ENCODE measurements at regions not wholly inside any gene's neighbourhood (a gene's known extent, or its start where the extent isn't known, plus 50 kb on each side); places are given as distances from the start of the nearest gene placed in this dataset.
"Not testable (repeated sequence)": the region's sequence is repeated elsewhere in the genome, so short reads cannot be mapped to it uniquely, and the experiment has no call there.

GRCh38 chr2:155481141-155481540, 782.6 kb downstream of the KCNJ3 start:
- H3K4me3 ChIP-seq (ENCODE audit: low read length): no peak overlapping the region
- H3K27ac ChIP-seq (ENCODE audit: low read length): no peak overlapping the region
- H3K79me2 ChIP-seq (ENCODE audit: low read length): no peaks in the 10 kb centered on the region
- no peak overlapping the region for H2AFZ ChIP-seq (ENCODE audit: low read depth, low read length)
- TF ChIP-seq CTCF (IDR thresholded peaks at IDR 0.05; ENCODE audit: low read depth, low read length) (no peak), EZH2phosphoT487 (IDR thresholded peaks at IDR 0.05; ENCODE audit: low read depth) (no peak)
- H4K20me1 ChIP-seq (ENCODE audit: insufficient read depth, low read length): no peaks in the 10 kb centered on the region
- no peaks in the 10 kb centered on the region for H3K27me3 ChIP-seq (ENCODE audit: low read depth, low read length)
- no peaks in the 10 kb centered on the region for H3K36me3 ChIP-seq (replicated peaks; ENCODE audit: low read depth, low read length)
- no peaks in the 10 kb centered on the region for H3K9me3 ChIP-seq (ENCODE audit: insufficient read depth, low read length)
- H3K4me1 ChIP-seq (ENCODE audit: low read length): no peaks in the 10 kb centered on the region
- H3K9ac ChIP-seq (ENCODE audit: low read length): no peak overlapping the region
- no peak overlapping the region for H3K4me2 ChIP-seq (ENCODE audit: low read length)

DNA sequence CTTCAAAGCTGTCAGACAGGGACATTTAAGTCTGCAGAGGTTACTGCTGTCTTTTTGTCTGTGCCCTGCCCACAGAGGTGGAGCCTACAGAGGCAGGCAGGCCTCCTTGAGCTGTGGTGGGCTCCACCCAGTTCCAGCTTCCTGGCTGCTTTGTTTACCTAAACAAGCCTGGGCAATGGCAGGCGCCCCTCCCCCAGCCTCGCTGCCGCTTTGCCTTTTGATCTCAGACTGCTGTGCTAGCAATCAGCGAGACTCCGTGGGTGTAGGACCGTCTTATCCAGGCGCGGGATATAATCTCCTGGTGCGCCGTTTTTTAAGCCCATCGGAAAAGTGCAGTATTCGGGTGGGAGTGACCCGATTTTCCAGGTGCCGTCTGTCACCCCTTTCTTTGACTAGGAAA, 773.5 kb downstream of the KCNJ3 start:
- H3K9ac ChIP-seq (ENCODE audit: low read length); H3K4me1 ChIP-seq (ENCODE audit: low read length); H3K4me2 ChIP-seq (ENCODE audit: low read length); H3K36me3 ChIP-seq (replicated peaks; ENCODE audit: low read depth, low read length); H3K27ac ChIP-seq (ENCODE audit: low read length); H3K4me3 ChIP-seq (ENCODE audit: low read length); H3K27me3 ChIP-seq (ENCODE audit: low read depth, low read length); H4K20me1 ChIP-seq (ENCODE audit: insufficient read depth, low read length); H3K9me3 ChIP-seq (ENCODE audit: insufficient read depth, low read length); H2AFZ ChIP-seq (ENCODE audit: low read depth, low read length); H3K79me2 ChIP-seq (ENCODE audit: low read length): not testable (repeated sequence)

DNA sequence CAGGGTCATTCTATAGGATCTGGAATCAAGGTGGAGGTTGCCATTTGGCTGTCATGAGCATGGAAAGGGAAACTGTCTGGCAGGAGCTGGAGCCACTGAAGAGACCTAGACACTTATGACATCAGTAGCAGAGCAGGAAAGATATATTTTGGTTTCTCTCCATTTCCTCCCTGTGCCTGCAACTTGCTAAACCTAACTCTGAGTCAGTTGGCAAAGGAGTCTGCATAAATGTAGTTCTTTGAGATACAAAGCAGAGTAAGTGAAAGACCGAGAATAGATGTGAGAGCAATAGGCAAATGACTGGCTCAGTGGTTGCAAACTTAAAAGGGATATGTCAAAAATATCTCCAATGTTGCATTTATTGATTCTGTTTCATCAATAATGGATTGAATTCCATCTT, 757.7 kb downstream of the KCNJ3 start:
- H3K79me2 ChIP-seq (ENCODE audit: low read length): no peaks in the 10 kb centered on the region
- no peak overlapping the region for H3K4me3 ChIP-seq (ENCODE audit: low read length)
- H3K4me1 ChIP-seq (ENCODE audit: low read length): 0 out of 2 replicates have a peak, but pooled peaks cover 3% of the 10 kb centered on the region
- H3K9ac ChIP-seq (ENCODE audit: low read length): no peak overlapping the region
- no peaks in the 10 kb centered on the region for H3K36me3 ChIP-seq (replicated peaks; ENCODE audit: low read depth, low read length)
- no peak overlapping the region for H2AFZ ChIP-seq (ENCODE audit: low read depth, low read length)
- TF ChIP-seq CTCF (IDR thresholded peaks at IDR 0.05; ENCODE audit: low read depth, low read length): no peak
- TF ChIP-seq EZH2phosphoT487 (IDR thresholded peaks at IDR 0.05; ENCODE audit: low read depth): no peak
- no peaks in the 10 kb centered on the region for H4K20me1 ChIP-seq (ENCODE audit: insufficient read depth, low read length)
- no peak overlapping the region for H3K4me2 ChIP-seq (ENCODE audit: low read length)
- H3K27me3 ChIP-seq (ENCODE audit: low read depth, low read length): no peaks in the 10 kb centered on the region
- H3K27ac ChIP-seq (ENCODE audit: low read length): no peak overlapping the region
- no peaks in the 10 kb centered on the region for H3K9me3 ChIP-seq (ENCODE audit: insufficient read depth, low read length)

DNA sequence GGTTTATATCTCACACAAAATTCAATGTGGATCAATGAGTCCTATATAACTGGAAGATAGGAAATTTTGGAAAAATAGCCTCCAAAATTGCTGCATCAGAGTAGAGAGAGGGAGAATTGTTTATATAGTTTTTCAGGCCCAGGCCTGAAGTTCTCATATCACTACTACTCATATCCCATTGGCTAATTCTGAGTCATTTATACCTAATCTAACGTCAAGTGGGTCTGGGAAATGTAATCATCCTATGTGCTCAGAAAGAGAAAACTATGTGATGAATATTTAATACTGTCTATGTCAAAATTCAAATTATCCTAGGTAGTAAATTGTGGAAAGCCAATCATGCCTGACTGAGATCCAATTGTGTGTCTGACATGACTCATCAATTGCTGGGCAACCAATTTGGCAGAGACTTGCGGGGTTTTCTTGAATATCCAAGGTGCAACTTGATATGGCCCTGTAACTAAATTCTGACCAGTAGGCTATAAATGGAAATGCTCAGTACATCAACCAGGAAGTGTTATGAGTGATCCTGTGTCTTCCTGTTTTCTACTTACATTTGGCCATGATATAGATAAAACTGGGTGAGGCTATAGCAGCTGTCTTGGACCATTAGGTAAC, 744.4 kb downstream of the KCNJ3 start:
- Histone ChIP-seq H3K4me1 (ENCODE audit: low read length) (no peaks in the 10 kb centered on the region), H3K4me3 (ENCODE audit: low read length) (no peak overlapping the region), H3K9me3 (ENCODE audit: insufficient read depth, low read length) (no peaks in the 10 kb centered on the region), H3K27me3 (ENCODE audit: low read depth, low read length) (no peaks in the 10 kb centered on the region), H3K4me2 (ENCODE audit: low read length) (no peak overlapping the region), H4K20me1 (ENCODE audit: insufficient read depth, low read length) (no peaks in the 10 kb centered on the region), H3K36me3 (replicated peaks; ENCODE audit: low read depth, low read length) (no peaks in the 10 kb centered on the region), H3K9ac (ENCODE audit: low read length) (no peak overlapping the region), H3K27ac (ENCODE audit: low read length) (no peak overlapping the region), H3K79me2 (ENCODE audit: low read length) (no peaks in the 10 kb centered on the region), H2AFZ (ENCODE audit: low read depth, low read length) (no peak overlapping the region)
- TF ChIP-seq EZH2phosphoT487 (IDR thresholded peaks at IDR 0.05; ENCODE audit: low read depth) (no peak), CTCF (IDR thresholded peaks at IDR 0.05; ENCODE audit: low read depth, low read length) (no peak)
